ENCODE measurements at regions not wholly inside any gene's neighbourhood (a gene's known extent, or its start where the extent isn't known, plus 50 kb on each side); places are given as distances from the start of the nearest gene placed in this dataset.
A peak's percentile ranks its signal among the peaks of the same experiment; 100 is the strongest.
"Not testable (repeated sequence)": the region's sequence is repeated elsewhere in the genome, so short reads cannot be mapped to it uniquely, and the experiment has no call there.

DNA sequence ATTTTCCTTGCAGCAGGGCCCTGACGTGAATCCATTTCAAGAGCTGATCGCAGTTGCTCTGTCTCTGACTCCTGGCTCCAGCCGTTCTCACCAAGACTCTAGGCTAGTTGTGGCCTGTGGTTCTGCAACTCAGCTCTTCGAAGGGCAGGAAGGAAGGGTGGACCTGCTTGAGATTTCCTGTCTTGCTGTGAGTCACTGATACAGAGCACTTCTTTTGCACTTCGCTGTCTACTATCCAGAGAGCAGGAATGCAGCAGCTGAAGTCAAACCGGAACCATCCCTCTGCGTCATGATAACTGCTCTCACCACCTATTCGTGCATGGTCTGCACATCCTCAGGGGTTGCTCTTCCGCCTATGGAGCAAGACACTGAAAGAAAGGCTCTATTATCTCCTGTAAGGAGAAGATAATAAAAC is 59.7 kb downstream of the RAP2B start:
- peak overlapping the region; percentile 85 for H3K27ac ChIP-seq
- no peaks in the 10 kb centered on the region for H3K36me3 ChIP-seq (ENCODE audit: insufficient read depth, low read length)
- H3K9me3 ChIP-seq (ENCODE audit: low read depth, low read length) = no peaks in the 10 kb centered on the region
- DNase-seq (ENCODE audit: low read depth, low spot score) = peak; percentile 93
- H3K9ac ChIP-seq (ENCODE audit: insufficient read length) = peak overlapping the region; percentile 27
- TF ChIP-seq FOXP2 (optimal IDR thresholded peaks at IDR 0.05; ENCODE audit: control extremely low read depth, extremely low read length, insufficient read depth) (no peak), EZH2 (IDR thresholded peaks at IDR 0.05) (no peak), POLR2AphosphoS5 (IDR thresholded peaks at IDR 0.05; ENCODE audit: borderline replicate concordance, low read depth, low read length) (0 out of 2 replicates have a peak, but pooled peaks have one; percentile 15)
- H3K4me3 ChIP-seq = peak overlapping the region; percentile 72

DNA sequence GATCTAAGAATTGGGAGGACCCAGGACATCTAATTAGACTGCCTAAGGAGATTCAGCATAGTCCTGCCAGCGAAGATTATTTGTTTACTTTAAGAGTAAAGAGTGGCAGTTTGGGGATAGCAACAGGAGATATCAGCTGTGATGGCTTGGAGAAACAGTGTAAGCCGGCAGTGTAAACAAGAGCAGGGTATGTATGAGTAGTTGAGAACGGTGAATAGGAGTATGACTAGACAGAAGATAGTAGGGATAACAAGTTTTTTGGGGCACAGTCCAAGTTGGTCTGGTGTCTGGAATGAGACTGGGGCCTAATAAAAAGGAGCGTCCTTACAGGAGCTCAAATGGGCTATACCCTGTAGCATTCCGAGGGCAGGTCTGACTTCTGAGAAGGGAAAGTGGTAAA is 64.9 kb downstream of the RAP2B start:
- H3K9me3 ChIP-seq (ENCODE audit: low read depth, low read length); H3K36me3 ChIP-seq (ENCODE audit: insufficient read depth, low read length); DNase-seq (ENCODE audit: low read depth, low spot score); H3K9ac ChIP-seq (ENCODE audit: insufficient read length); H3K4me3 ChIP-seq; H3K27ac ChIP-seq: not testable (repeated sequence)

DNA sequence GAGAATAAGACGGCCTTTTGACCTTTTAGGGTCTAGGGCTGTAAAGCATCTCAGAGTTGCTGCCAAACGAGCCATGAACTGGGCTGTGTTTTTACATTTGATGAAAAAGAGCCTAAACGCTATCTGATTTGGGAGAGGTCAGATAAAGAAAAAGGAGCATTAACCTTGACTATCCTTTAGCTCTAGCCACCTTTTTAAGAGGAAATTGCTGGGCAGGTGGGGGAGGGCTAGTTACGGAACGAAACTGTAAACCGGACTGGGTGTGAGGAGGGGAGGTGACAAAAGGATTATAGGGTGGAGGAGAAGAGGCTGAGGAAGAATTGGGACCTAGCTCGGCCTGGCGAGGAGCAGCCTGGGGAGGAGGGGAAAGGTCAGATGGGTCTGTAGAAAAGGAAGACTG is 68.4 kb downstream of the RAP2B start:
- H3K27ac ChIP-seq; H3K9me3 ChIP-seq (ENCODE audit: low read depth, low read length); H3K36me3 ChIP-seq (ENCODE audit: insufficient read depth, low read length); H3K4me3 ChIP-seq; H3K9ac ChIP-seq (ENCODE audit: insufficient read length); DNase-seq (ENCODE audit: low read depth, low spot score): not testable (repeated sequence)

DNA sequence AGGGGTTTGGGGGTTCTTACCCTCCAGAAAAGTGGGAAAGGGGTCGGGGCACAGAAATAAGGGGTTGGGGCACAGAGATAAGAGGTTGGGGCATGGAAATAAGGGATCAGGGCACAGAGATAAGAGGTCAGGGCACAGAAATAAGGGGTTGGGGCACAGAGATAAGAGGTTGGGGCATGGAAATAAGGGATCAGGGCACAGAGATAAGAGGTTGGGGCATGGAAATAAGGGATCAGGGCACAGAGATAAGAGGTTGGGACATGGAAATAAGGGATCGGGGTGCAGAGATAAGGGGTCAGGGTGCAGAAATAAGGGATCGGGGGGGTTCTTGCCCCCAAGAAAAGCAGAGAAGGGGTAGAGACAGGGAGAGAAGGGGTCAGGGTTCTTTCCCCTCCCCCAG is 69.2 kb downstream of the RAP2B start:
- not testable (repeated sequence) for H3K4me3 ChIP-seq; DNase-seq (ENCODE audit: low read depth, low spot score); H3K36me3 ChIP-seq (ENCODE audit: insufficient read depth, low read length); H3K9ac ChIP-seq (ENCODE audit: insufficient read length); H3K27ac ChIP-seq; H3K9me3 ChIP-seq (ENCODE audit: low read depth, low read length)

DNA sequence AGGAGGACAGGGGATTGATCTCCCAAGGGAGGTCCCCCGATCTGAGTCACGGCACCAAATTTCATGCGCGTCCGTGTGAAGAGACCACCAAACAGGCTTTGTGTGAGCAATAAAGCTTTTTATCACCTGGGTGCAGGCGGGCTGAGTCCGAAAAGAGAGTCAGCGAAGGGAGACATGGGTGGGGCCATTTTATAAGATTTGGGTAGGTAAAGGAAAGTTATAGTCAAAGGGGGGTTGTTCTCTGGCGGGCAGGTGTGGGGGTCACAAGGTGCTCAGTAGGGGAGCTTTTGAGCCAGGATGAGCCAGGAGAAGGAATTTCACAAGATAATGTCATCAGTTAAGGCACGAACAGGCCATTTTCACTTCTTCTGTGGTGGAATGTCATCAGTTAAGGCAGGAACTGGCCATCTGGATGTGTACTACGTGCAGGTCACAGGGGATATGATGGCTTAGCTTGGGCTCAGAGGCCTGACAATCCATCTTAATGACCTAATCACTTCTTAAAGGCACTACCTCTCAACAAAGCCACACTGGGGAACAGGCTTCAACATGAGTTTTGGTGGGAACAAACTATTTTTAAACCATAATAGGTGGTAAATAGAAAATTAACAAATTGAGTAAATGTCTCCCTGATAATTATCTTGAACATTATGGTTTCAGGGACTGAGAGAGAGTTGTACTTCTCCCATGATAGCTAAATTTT is 70.2 kb downstream of the RAP2B start:
- H3K9me3 ChIP-seq (ENCODE audit: low read depth, low read length); H3K36me3 ChIP-seq (ENCODE audit: insufficient read depth, low read length); H3K9ac ChIP-seq (ENCODE audit: insufficient read length); H3K4me3 ChIP-seq; DNase-seq (ENCODE audit: low read depth, low spot score); H3K27ac ChIP-seq: not testable (repeated sequence)

DNA sequence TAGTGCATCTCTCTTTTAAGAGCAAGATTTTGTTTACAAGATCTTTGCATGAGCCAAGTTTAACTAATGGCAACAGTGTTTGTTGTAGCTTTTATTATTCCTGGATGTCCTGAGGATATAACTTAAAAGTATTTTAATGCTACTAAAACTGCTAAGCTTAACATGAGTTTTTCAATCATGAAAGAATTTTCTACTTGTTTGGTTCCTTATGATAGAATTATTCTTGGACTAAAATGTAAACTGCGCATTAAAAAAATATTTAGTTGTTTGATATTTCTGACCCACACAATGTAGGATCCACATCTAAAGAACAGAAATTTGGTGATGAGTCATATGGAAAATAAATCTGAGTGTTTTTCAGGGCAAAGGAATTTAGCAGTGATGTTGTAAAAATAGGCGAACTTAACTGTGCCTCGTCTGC is 70.8 kb downstream of the RAP2B start:
- DNase-seq (ENCODE audit: low read depth, low spot score) = no peak
- no peak overlapping the region for H3K27ac ChIP-seq
- H3K36me3 ChIP-seq (ENCODE audit: insufficient read depth, low read length) = no peaks in the 10 kb centered on the region
- no peak overlapping the region for H3K4me3 ChIP-seq
- no peaks in the 10 kb centered on the region for H3K9me3 ChIP-seq (ENCODE audit: low read depth, low read length)
- TF ChIP-seq FOXP2 (optimal IDR thresholded peaks at IDR 0.05; ENCODE audit: control extremely low read depth, extremely low read length, insufficient read depth) = no peak
- no peak for TF ChIP-seq POLR2AphosphoS5 (IDR thresholded peaks at IDR 0.05; ENCODE audit: borderline replicate concordance, low read depth, low read length)
- no peak for TF ChIP-seq EZH2 (IDR thresholded peaks at IDR 0.05)
- no peak overlapping the region for H3K9ac ChIP-seq (ENCODE audit: insufficient read length)

DNA sequence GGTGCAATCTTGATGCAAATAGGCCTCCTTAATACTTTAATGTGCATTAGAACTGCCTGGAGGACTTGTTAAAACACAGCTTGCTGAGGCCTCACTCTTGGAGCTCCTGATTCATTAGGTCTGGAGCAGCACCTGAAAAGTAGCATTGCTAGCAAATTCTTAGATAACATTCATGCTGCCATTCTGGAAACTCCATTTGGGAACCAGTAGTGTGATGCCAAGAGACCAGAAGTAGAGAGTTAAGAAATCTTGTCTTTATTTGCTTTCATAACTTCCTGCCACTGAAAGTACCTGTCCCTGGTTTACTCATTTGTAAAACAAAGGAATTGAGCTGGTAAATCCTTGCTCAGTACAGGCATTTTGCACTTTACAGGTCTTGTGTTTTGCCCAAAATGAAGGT is 72.0 kb downstream of the RAP2B start:
- H3K27ac ChIP-seq = no peak overlapping the region
- H3K9me3 ChIP-seq (ENCODE audit: low read depth, low read length) = no peaks in the 10 kb centered on the region
- H3K9ac ChIP-seq (ENCODE audit: insufficient read length) = no peak overlapping the region
- no peak for DNase-seq (ENCODE audit: low read depth, low spot score)
- TF ChIP-seq EZH2 (IDR thresholded peaks at IDR 0.05) (no peak), FOXP2 (optimal IDR thresholded peaks at IDR 0.05; ENCODE audit: control extremely low read depth, extremely low read length, insufficient read depth) (no peak), POLR2AphosphoS5 (IDR thresholded peaks at IDR 0.05; ENCODE audit: borderline replicate concordance, low read depth, low read length) (no peak)
- no peaks in the 10 kb centered on the region for H3K36me3 ChIP-seq (ENCODE audit: insufficient read depth, low read length)
- no peak overlapping the region for H3K4me3 ChIP-seq

DNA sequence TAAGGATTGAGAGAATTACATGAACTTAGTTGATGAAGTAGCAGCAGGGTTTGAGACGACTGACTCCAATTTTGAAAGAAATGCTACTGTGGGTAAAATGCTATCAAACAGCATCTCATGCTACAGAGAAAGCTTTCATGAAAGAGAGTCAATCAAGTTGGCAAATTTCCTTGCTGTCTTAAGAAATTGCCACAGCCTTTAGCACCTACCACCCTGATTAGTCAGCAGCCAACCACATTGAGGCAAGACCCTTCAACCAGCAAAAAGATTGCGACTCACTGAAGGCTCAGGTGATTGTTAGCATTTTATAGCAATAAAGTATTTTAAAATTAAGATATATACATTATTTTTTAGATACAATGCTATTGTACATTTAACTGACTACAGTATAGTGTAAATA is 80.9 kb downstream of the RAP2B start:
- Histone ChIP-seq H3K27ac (no peak overlapping the region), H3K36me3 (ENCODE audit: insufficient read depth, low read length) (no peaks in the 10 kb centered on the region), H3K4me3 (no peak overlapping the region), H3K9ac (ENCODE audit: insufficient read length) (no peak overlapping the region), H3K9me3 (ENCODE audit: low read depth, low read length) (peaks cover 3% of the 10 kb centered on the region; the same call in 1 of the 2 replicates)
- TF ChIP-seq FOXP2 (optimal IDR thresholded peaks at IDR 0.05; ENCODE audit: control extremely low read depth, extremely low read length, insufficient read depth) (no peak), EZH2 (IDR thresholded peaks at IDR 0.05) (no peak), POLR2AphosphoS5 (IDR thresholded peaks at IDR 0.05; ENCODE audit: borderline replicate concordance, low read depth, low read length) (no peak)
- no peak for DNase-seq (ENCODE audit: low read depth, low spot score)

DNA sequence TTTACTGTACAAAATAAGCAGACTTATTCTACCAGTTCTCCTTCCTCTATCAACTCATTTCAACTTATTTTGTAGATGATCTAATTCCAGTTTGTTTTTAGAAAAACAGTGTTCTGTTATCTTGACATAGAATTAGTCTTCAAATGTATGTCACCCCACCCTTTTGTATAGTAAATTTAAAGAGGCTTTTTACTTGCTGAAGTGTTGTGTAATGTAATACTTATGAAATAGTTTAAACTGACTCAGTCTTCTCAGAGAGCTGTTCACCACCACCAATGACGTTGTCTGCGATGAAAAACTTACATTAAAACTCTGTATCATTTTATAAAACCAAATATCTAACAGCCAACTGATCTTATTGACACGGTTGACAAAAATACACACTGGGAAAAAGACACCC is 82.9 kb downstream of the RAP2B start:
- TF ChIP-seq EZH2 (IDR thresholded peaks at IDR 0.05) (no peak), FOXP2 (optimal IDR thresholded peaks at IDR 0.05; ENCODE audit: control extremely low read depth, extremely low read length, insufficient read depth) (no peak), POLR2AphosphoS5 (IDR thresholded peaks at IDR 0.05; ENCODE audit: borderline replicate concordance, low read depth, low read length) (no peak)
- no peak for DNase-seq (ENCODE audit: low read depth, low spot score)
- H3K27ac ChIP-seq = no peak overlapping the region
- no peak overlapping the region for H3K4me3 ChIP-seq
- H3K9me3 ChIP-seq (ENCODE audit: low read depth, low read length) = peaks cover 3% of the 10 kb centered on the region; the same call in 1 of the 2 replicates
- H3K36me3 ChIP-seq (ENCODE audit: insufficient read depth, low read length) = no peaks in the 10 kb centered on the region
- no peak overlapping the region for H3K9ac ChIP-seq (ENCODE audit: insufficient read length)

Data from SK-N-MC (cell line).